IPS-NIHi11 (cell line): ENCODE measurements at regions not wholly inside any gene's neighbourhood (a gene's known extent, or its start where the extent isn't known, plus 50 kb on each side); places are given as distances from the start of the nearest gene placed in this dataset.
"Not testable (repeated sequence)": the region's sequence is repeated elsewhere in the genome, so short reads cannot be mapped to it uniquely, and the experiment has no call there.

Source experiments
- DNase-seq: peaks from one replicate; pipeline ENCODE4 v3.0.0; 2012; ENCODE audit warnings: mixed read lengths, low spot score

- no peak for DNase-seq
These were observed 231.3 kb upstream of the SLCO3A1 start for GRCh38 chr15:91622235-91622634.

- DNase-seq = no peak
These were observed 230.7 kb upstream of the SLCO3A1 start for GRCh38 chr15:91622711-91623342.

GRCh38 chr15:91624353-91624968, 229.0 kb upstream of the SLCO3A1 start:
- no peak for DNase-seq

GRCh38 chr15:91625506-91625905, 228.0 kb upstream of the SLCO3A1 start:
- DNase-seq = no peak

GRCh38 chr15:91627473-91628278, 225.8 kb upstream of the SLCO3A1 start:
- DNase-seq = no peak

GRCh38 chr15:91630090-91630489, 223.4 kb upstream of the SLCO3A1 start:
- no peak for DNase-seq

- no peak for DNase-seq
These were observed 221.3 kb upstream of the SLCO3A1 start for GRCh38 chr15:91632176-91632575.

- DNase-seq = no peak
These were observed 220.5 kb upstream of the SLCO3A1 start for GRCh38 chr15:91632981-91633380.

GRCh38 chr15:91634179-91634578, 219.3 kb upstream of the SLCO3A1 start:
- no peak for DNase-seq

- DNase-seq = no peak
These were observed 218.4 kb upstream of the SLCO3A1 start for GRCh38 chr15:91635080-91635479.

- DNase-seq = no peak
These were observed 217.9 kb upstream of the SLCO3A1 start for GRCh38 chr15:91635641-91636040.

GRCh38 chr15:91649016-91649415, 204.5 kb upstream of the SLCO3A1 start:
- DNase-seq = no peak

- DNase-seq = no peak
These were observed 203.6 kb upstream of the SLCO3A1 start for GRCh38 chr15:91649831-91650321.

GRCh38 chr15:91651251-91651650, 202.3 kb upstream of the SLCO3A1 start:
- DNase-seq = no peak

- DNase-seq = no peak
These were observed 200.8 kb upstream of the SLCO3A1 start for GRCh38 chr15:91652610-91653207.

- DNase-seq = not testable (repeated sequence)
These were observed 197.8 kb upstream of the SLCO3A1 start for GRCh38 chr15:91655563-91656290.

GRCh38 chr15:91660174-91660649, 193.3 kb upstream of the SLCO3A1 start:
- peak; percentile 28 for DNase-seq

GRCh38 chr15:91664224-91664836, 189.2 kb upstream of the SLCO3A1 start:
- no peak for DNase-seq

GRCh38 chr15:91665212-91665611, 188.3 kb upstream of the SLCO3A1 start:
- DNase-seq = no peak

- no peak for DNase-seq
These were observed 185.1 kb upstream of the SLCO3A1 start for GRCh38 chr15:91668370-91668769.

- no peak for DNase-seq
These were observed 183.4 kb upstream of the SLCO3A1 start for GRCh38 chr15:91670108-91670507.
